ENCODE measurements at regions not wholly inside any gene's neighbourhood (a gene's known extent, or its start where the extent isn't known, plus 50 kb on each side); places are given as distances from the start of the nearest gene placed in this dataset.

DNA sequence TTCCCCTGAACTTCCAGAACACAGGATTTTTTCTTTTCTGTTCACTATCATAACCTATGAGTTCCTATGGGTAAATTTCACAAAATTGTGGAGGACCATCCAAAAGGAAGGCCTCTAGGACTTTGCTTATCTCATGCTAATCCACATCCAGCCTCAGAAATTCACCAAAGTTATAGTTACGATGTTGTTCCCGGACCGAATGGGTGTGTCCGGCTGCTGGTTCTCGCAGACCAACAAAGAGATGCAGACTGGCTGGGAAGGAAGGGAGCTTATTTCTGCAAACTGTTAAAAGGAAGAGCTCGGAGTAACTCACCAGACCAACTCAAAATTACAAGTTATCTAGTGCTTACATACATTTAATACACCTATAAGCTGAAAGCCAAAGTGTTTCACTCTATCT, 882.9 kb upstream of the SPRY2 start:
- H3K4me1 Mint-ChIP-seq (ENCODE audit: insufficient read depth, unreplicated experiment): no peaks in the 10 kb centered on the region
- intact Hi-C loops (cut with micrococcal nuclease): no loop called here
- ChIA-PET POLR2A (no interaction called here), CTCF (no interaction called here)
- H3K36me3 Mint-ChIP-seq (ENCODE audit: insufficient read depth, unreplicated experiment): no peaks in the 10 kb centered on the region
- no peak overlapping the region for H3K4me3 Mint-ChIP-seq (ENCODE audit: unreplicated experiment)
- DNase-seq (ENCODE audit: unreplicated experiment): no peak
- TF ChIP-seq, protein P1, sequence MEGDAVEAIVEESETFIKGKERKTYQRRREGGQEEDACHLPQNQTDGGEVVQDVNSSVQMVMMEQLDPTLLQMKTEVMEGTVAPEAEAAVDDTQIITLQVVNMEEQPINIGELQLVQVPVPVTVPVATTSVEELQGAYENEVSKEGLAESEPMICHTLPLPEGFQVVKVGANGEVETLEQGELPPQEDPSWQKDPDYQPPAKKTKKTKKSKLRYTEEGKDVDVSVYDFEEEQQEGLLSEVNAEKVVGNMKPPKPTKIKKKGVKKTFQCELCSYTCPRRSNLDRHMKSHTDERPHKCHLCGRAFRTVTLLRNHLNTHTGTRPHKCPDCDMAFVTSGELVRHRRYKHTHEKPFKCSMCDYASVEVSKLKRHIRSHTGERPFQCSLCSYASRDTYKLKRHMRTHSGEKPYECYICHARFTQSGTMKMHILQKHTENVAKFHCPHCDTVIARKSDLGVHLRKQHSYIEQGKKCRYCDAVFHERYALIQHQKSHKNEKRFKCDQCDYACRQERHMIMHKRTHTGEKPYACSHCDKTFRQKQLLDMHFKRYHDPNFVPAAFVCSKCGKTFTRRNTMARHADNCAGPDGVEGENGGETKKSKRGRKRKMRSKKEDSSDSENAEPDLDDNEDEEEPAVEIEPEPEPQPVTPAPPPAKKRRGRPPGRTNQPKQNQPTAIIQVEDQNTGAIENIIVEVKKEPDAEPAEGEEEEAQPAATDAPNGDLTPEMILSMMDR (IDR thresholded peaks at IDR 0.05; ENCODE audit: unreplicated experiment): no peak
- H3K9me3 Mint-ChIP-seq (ENCODE audit: unreplicated experiment): no peaks in the 10 kb centered on the region
- BruUV-seq (replicated peaks): no TSS peak
- H3K27me3 Mint-ChIP-seq (ENCODE audit: insufficient read depth, unreplicated experiment): no peaks in the 10 kb centered on the region
- H3K27ac Mint-ChIP-seq (ENCODE audit: low read depth, unreplicated experiment): no peak overlapping the region

DNA sequence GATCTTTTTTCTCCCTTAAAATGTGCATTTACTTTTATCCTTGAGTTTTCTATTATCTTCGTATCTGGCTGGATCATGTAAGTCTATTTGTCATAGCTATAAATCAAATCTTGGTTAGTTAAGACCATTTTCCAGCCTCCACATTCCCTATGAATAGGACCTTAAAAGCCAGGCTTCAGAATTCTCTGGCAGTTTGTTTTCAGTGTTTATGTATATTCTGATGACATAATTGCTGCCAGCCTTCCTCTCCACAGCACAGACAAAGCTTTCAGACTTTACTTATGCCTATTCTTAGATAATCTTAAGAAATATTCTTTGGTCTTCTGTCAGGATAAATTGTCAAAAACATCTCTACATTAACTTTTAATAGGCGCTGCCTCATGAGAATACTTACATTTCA, 870.8 kb upstream of the SPRY2 start:
- Mint-ChIP-seq H3K36me3 (ENCODE audit: insufficient read depth, unreplicated experiment) (no peaks in the 10 kb centered on the region), H3K4me3 (ENCODE audit: unreplicated experiment) (no peak overlapping the region), H3K27me3 (ENCODE audit: insufficient read depth, unreplicated experiment) (no peaks in the 10 kb centered on the region), H3K4me1 (ENCODE audit: insufficient read depth, unreplicated experiment) (no peaks in the 10 kb centered on the region), H3K9me3 (ENCODE audit: unreplicated experiment) (no peaks in the 10 kb centered on the region), H3K27ac (ENCODE audit: low read depth, unreplicated experiment) (no peak overlapping the region)
- DNase-seq (ENCODE audit: unreplicated experiment): no peak
- ChIA-PET POLR2A (no interaction called here), CTCF (no interaction called here)
- TF ChIP-seq, protein P1 (IDR thresholded peaks at IDR 0.05; ENCODE audit: unreplicated experiment): no peak
- intact Hi-C loops (cut with micrococcal nuclease): no loop called here
- no TSS peak for BruUV-seq (replicated peaks)

DNA sequence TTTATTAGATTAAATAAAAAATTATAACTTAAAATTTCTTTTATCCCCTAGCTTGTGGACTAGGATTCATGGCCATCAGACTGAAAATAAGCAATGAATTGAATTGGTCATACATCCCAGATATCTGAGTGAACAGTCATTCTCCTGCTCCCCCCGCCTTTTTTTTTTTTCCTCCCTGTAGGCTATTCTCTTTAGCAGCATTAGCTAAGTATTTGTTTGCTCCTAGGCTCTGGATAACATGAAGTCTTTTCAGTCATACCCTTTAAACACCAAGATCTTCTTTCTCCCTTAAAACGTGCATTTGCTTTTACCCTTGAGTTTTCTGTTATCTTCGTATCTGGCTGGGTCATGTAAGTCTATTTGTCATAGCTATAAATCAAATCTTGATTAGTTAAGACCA, 866.7 kb upstream of the SPRY2 start:
- TF ChIP-seq, protein P1 (IDR thresholded peaks at IDR 0.05; ENCODE audit: unreplicated experiment): no peak
- intact Hi-C loops (cut with micrococcal nuclease): no loop called here
- Mint-ChIP-seq H3K4me1 (ENCODE audit: insufficient read depth, unreplicated experiment) (no peaks in the 10 kb centered on the region), H3K9me3 (ENCODE audit: unreplicated experiment) (peaks cover 7% of the 10 kb centered on the region), H3K27me3 (ENCODE audit: insufficient read depth, unreplicated experiment) (no peaks in the 10 kb centered on the region), H3K27ac (ENCODE audit: low read depth, unreplicated experiment) (no peak overlapping the region), H3K36me3 (ENCODE audit: insufficient read depth, unreplicated experiment) (no peaks in the 10 kb centered on the region), H3K4me3 (ENCODE audit: unreplicated experiment) (no peak overlapping the region)
- no TSS peak for BruUV-seq (replicated peaks)
- no peak for DNase-seq (ENCODE audit: unreplicated experiment)
- CTCF ChIA-PET: interaction anchor here (0.6 to 0.7 kb wide), 2 partner anchors 19 to 47 kb away, joined by 3 to 5 read pairs; no protein-coding TSS in a partner anchor
- POLR2A ChIA-PET: interaction anchor here (0.6 kb wide), 1 partner anchor 290 kb away, joined by 3 read pairs; no protein-coding TSS in a partner anchor

DNA sequence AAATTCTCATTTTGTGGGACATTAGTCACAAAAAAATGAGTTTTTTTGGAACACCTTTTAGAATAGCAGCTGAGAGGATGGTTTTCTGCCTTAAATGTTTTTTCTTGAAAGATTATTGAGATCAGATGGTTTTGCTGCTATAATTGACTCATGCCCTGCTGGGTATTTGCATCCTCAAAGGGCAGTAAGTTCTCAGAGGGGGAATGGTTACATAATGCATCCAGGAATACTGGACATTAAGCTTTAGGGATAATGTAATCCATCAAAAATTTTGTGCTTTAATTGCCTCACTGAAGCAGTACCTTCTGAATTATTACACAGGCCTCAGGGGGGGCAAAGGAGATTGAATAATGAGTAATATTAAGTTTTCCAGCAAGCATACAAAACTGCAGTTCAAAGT, 866.3 kb upstream of the SPRY2 start:
- Mint-ChIP-seq H3K9me3 (ENCODE audit: unreplicated experiment) (peaks cover 7% of the 10 kb centered on the region), H3K27ac (ENCODE audit: low read depth, unreplicated experiment) (no peak overlapping the region), H3K36me3 (ENCODE audit: insufficient read depth, unreplicated experiment) (no peaks in the 10 kb centered on the region), H3K4me1 (ENCODE audit: insufficient read depth, unreplicated experiment) (no peaks in the 10 kb centered on the region), H3K27me3 (ENCODE audit: insufficient read depth, unreplicated experiment) (no peaks in the 10 kb centered on the region), H3K4me3 (ENCODE audit: unreplicated experiment) (no peak overlapping the region)
- BruUV-seq (replicated peaks): no TSS peak
- DNase-seq (ENCODE audit: unreplicated experiment): no peak
- ChIA-PET POLR2A (interaction anchor here (0.6 kb wide), 1 partner anchor 291 kb away, joined by 3 read pairs; no protein-coding TSS in a partner anchor), CTCF (interaction anchor here (0.6 to 0.7 kb wide), 2 partner anchors 20 to 47 kb away, joined by 3 to 5 read pairs; no protein-coding TSS in a partner anchor)
- intact Hi-C loops (cut with micrococcal nuclease): no loop called here
- TF ChIP-seq, protein P1 (IDR thresholded peaks at IDR 0.05; ENCODE audit: unreplicated experiment): no peak
